Chondrocyte (in vitro differentiated cells): ENCODE measurements at regions not wholly inside any gene's neighbourhood (a gene's known extent, or its start where the extent isn't known, plus 50 kb on each side); places are given as distances from the start of the nearest gene placed in this dataset.

Source experiments
- DNase-seq: peaks from one replicate; pipeline ENCODE4 v3.0.0; 2021; ENCODE audit warnings: mixed read lengths, low spot score
- H3K27ac Mint-ChIP-seq: one replicate; pipeline ENCODE4 v1.8.0; 2021; ENCODE audit warnings: mild to moderate bottlenecking, moderate library complexity, mixed read lengths; ENCODE audit not compliant: unreplicated experiment
- H3K27me3 Mint-ChIP-seq: 2 replicates; pipeline ENCODE4 v1.8.0; 2021; ENCODE audit warnings: low read depth, mixed read lengths
- H3K36me3 Mint-ChIP-seq: 2 replicates; pipeline ENCODE4 v1.8.0; 2021; ENCODE audit warnings: low read depth, mixed read lengths
- H3K4me1 Mint-ChIP-seq: 2 replicates; pipeline ENCODE4 v1.8.0; 2021; ENCODE audit warnings: low read depth, mild to moderate bottlenecking, mixed read lengths
- H3K4me3 Mint-ChIP-seq: one replicate; pipeline ENCODE4 v1.8.0; 2021; ENCODE audit warnings: mild to moderate bottlenecking, moderate library complexity, mixed read lengths; ENCODE audit not compliant: unreplicated experiment
- H3K9me3 Mint-ChIP-seq: 2 replicates; pipeline ENCODE4 v1.8.0; 2021; ENCODE audit warnings: low read depth, mixed read lengths
- CTCF ChIP-seq: fragments of 200-600 bp; sonication (generic); IDR thresholded peaks from 2 replicates; pipeline ENCODE4 v1.5.0; 2021; ENCODE audit warnings: antibody characterized with exemption, mild to moderate bottlenecking, moderate library complexity

- H3K27ac Mint-ChIP-seq = no peak overlapping the region
- TF ChIP-seq CTCF = no peak
- no peaks in the 10 kb centered on the region for H3K4me1 Mint-ChIP-seq
- H3K4me3 Mint-ChIP-seq = no peak overlapping the region
- peaks cover 4% of the 10 kb centered on the region for H3K9me3 Mint-ChIP-seq
- DNase-seq = no peak
- H3K27me3 Mint-ChIP-seq = no peaks in the 10 kb centered on the region
- no peaks in the 10 kb centered on the region for H3K36me3 Mint-ChIP-seq
Observed at GRCh38 chr5:61970218-61970617, 335.8 kb upstream of the KIF2A start.

GRCh38 chr5:61974680-61975079, 331.3 kb upstream of the KIF2A start:
- Mint-ChIP-seq H3K4me3 (no peak overlapping the region), H3K9me3 (peaks cover 4% of the 10 kb centered on the region), H3K36me3 (no peaks in the 10 kb centered on the region), H3K27ac (no peak overlapping the region), H3K4me1 (no peaks in the 10 kb centered on the region), H3K27me3 (no peaks in the 10 kb centered on the region)
- TF ChIP-seq CTCF = no peak
- DNase-seq = no peak

GRCh38 chr5:61981886-61982285, 324.1 kb upstream of the KIF2A start:
- Mint-ChIP-seq H3K27me3 (no peaks in the 10 kb centered on the region), H3K27ac (no peak overlapping the region), H3K9me3 (peaks cover 5% of the 10 kb centered on the region), H3K4me3 (no peak overlapping the region), H3K4me1 (no peaks in the 10 kb centered on the region), H3K36me3 (no peaks in the 10 kb centered on the region)
- TF ChIP-seq CTCF = no peak
- DNase-seq = no peak

- peaks cover 1% of the 10 kb centered on the region for H3K36me3 Mint-ChIP-seq
- TF ChIP-seq CTCF = no peak
- peaks cover 42% of the 10 kb centered on the region for H3K4me1 Mint-ChIP-seq
- H3K27ac Mint-ChIP-seq = no peak overlapping the region
- H3K9me3 Mint-ChIP-seq = peaks cover 8% of the 10 kb centered on the region
- no peak for DNase-seq
- no peaks in the 10 kb centered on the region for H3K27me3 Mint-ChIP-seq
- no peak overlapping the region for H3K4me3 Mint-ChIP-seq
Observed at GRCh38 chr5:61991430-61991829, 314.6 kb upstream of the KIF2A start.

GRCh38 chr5:61991866-61992265, 314.1 kb upstream of the KIF2A start:
- Mint-ChIP-seq H3K9me3 (peaks cover 6% of the 10 kb centered on the region), H3K4me1 (peaks cover 42% of the 10 kb centered on the region), H3K4me3 (no peak overlapping the region), H3K36me3 (peaks cover 1% of the 10 kb centered on the region), H3K27me3 (no peaks in the 10 kb centered on the region), H3K27ac (no peak overlapping the region)
- DNase-seq = no peak
- TF ChIP-seq CTCF = no peak
